ENCODE measurements at regions not wholly inside any gene's neighbourhood (a gene's known extent, or its start where the extent isn't known, plus 50 kb on each side); places are given as distances from the start of the nearest gene placed in this dataset.
"Not testable (repeated sequence)": the region's sequence is repeated elsewhere in the genome, so short reads cannot be mapped to it uniquely, and the experiment has no call there.

- not testable (repeated sequence) for TF ChIP-seq BCL11A (IDR thresholded peaks at IDR 0.05; ENCODE audit: low read depth, low read length); POLR2A (IDR thresholded peaks at IDR 0.05; ENCODE audit: low read depth, low read length); CREB1 (IDR thresholded peaks at IDR 0.05; ENCODE audit: low read depth); YY1 (IDR thresholded peaks at IDR 0.05; ENCODE audit: low read depth, low read length); EGR1 (IDR thresholded peaks at IDR 0.05; ENCODE audit: borderline replicate concordance in 1 of 2, low read depth in 2 of 2, low read length in 2 of 2); MLLT1 (IDR thresholded peaks at IDR 0.05); MEF2A (IDR thresholded peaks at IDR 0.05; ENCODE audit: insufficient read depth, low read depth, low read length); ATF3 (IDR thresholded peaks at IDR 0.05; ENCODE audit: borderline replicate concordance, extremely low read depth, low read depth, low read length); MTA2 (IDR thresholded peaks at IDR 0.05; ENCODE audit: low read depth); MYC (IDR thresholded peaks at IDR 0.05; ENCODE audit: insufficient read depth, insufficient read length, insufficient replicate concordance, low read length, severe bottlenecking); RAD21 (IDR thresholded peaks at IDR 0.05; ENCODE audit: insufficient read depth, low read depth, low read length)
- TF ChIP-seq, protein P1, sequence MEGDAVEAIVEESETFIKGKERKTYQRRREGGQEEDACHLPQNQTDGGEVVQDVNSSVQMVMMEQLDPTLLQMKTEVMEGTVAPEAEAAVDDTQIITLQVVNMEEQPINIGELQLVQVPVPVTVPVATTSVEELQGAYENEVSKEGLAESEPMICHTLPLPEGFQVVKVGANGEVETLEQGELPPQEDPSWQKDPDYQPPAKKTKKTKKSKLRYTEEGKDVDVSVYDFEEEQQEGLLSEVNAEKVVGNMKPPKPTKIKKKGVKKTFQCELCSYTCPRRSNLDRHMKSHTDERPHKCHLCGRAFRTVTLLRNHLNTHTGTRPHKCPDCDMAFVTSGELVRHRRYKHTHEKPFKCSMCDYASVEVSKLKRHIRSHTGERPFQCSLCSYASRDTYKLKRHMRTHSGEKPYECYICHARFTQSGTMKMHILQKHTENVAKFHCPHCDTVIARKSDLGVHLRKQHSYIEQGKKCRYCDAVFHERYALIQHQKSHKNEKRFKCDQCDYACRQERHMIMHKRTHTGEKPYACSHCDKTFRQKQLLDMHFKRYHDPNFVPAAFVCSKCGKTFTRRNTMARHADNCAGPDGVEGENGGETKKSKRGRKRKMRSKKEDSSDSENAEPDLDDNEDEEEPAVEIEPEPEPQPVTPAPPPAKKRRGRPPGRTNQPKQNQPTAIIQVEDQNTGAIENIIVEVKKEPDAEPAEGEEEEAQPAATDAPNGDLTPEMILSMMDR (IDR thresholded peaks at IDR 0.05 in 2 of 3, conservative IDR thresholded peaks at IDR 0.05 in 1 of 3; ENCODE audit: control insufficient read depth in 2 of 3, extremely low read depth in 1 of 3, insufficient read depth in 1 of 3, low read depth in 3 of 3, low read length in 3 of 3): not testable (repeated sequence)
- TF ChIP-seq, protein P2, sequence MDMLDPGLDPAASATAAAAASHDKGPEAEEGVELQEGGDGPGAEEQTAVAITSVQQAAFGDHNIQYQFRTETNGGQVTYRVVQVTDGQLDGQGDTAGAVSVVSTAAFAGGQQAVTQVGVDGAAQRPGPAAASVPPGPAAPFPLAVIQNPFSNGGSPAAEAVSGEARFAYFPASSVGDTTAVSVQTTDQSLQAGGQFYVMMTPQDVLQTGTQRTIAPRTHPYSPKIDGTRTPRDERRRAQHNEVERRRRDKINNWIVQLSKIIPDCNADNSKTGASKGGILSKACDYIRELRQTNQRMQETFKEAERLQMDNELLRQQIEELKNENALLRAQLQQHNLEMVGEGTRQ (IDR thresholded peaks at IDR 0.05; ENCODE audit: borderline replicate concordance, low read depth, low read length): not testable (repeated sequence)
Observed at GRCh38 chr3:102382201-102382600, 52.6 kb upstream of the ZPLD1 start.
